Fibroblast of pulmonary artery (primary cell): ENCODE measurements at regions not wholly inside any gene's neighbourhood (a gene's known extent, or its start where the extent isn't known, plus 50 kb on each side); places are given as distances from the start of the nearest gene placed in this dataset.

Experiments used
- DNase-seq: peaks from one replicate; pipeline ENCODE4 v3.0.0-alpha.2; 2010; ENCODE audit warnings: low read depth
- H3K4me3 ChIP-seq: replicated peaks from 2 replicates; pipeline ENCODE4 v1.5.1; 2011; ENCODE audit warnings: low read depth, mild to moderate bottlenecking, control low read depth, low read length, moderate library complexity
- CTCF ChIP-seq: IDR thresholded peaks from 2 replicates; pipeline ENCODE4 v1.5.1; 2011; ENCODE audit warnings: mild to moderate bottlenecking, control low read depth, low read length, inconsistent platforms; ENCODE audit errors: missing control alignments

DNA sequence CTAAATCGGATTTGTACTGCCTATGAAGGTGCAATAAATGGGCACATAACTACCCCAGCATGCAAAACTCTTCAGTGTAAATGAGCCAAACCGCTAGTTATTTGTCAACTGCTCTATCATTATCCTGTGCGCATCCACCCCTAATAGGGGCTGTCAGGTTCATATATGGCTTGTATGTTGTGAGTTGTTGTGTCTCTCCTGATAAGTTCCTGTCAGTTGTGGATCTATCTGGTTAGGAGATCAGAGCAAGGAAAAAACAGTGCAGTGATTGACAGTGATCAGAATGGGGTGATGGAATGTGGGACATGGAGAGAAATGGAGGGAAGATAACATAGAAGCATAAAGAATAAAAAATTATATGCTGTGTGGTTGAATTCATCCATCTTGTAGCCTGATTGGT is 686.9 kb upstream of the ID4 start:
- no peak for TF ChIP-seq CTCF
- no peak for DNase-seq
- H3K4me3 ChIP-seq: no peak overlapping the region

GRCh38 chr6:19153270-19153980 is 683.7 kb upstream of the ID4 start:
- no peak for TF ChIP-seq CTCF
- no peak overlapping the region for H3K4me3 ChIP-seq
- peak; percentile 65 for DNase-seq

GRCh38 chr6:19153981-19154295 is 683.2 kb upstream of the ID4 start:
- no peak for DNase-seq
- H3K4me3 ChIP-seq: no peak overlapping the region

DNA sequence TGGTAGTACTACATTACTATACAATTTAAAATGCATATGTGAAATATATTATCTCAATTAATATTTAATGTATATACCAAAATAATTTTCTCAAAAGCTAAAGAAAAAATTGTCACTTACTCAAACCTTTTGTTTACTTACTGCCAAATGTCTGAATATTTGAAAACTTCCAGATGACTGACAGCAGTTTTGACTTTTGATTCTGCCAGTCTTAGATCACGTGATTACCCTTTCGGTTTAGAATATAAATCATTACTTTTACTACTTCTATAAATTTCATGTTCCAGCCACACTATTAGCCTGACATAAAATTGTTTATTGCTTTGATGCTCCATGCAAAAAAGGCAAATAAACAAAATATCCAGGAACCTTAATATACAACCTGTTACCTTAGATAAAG is 680.7 kb upstream of the ID4 start:
- DNase-seq: no peak
- no peak overlapping the region for H3K4me3 ChIP-seq
- no peak for TF ChIP-seq CTCF

More at GRCh38 chr6:19153981-19154295, 683.2 kb upstream of the ID4 start:
- no peak for TF ChIP-seq CTCF

- H3K4me3 ChIP-seq: no peak overlapping the region
- DNase-seq: no peak
- no peak for TF ChIP-seq CTCF
Measured at GRCh38 chr6:19157486-19157885, 679.7 kb upstream of the ID4 start.

- TF ChIP-seq CTCF: no peak
- no peak for DNase-seq
- no peak overlapping the region for H3K4me3 ChIP-seq
Measured at GRCh38 chr6:19158586-19158985, 678.6 kb upstream of the ID4 start.

DNA sequence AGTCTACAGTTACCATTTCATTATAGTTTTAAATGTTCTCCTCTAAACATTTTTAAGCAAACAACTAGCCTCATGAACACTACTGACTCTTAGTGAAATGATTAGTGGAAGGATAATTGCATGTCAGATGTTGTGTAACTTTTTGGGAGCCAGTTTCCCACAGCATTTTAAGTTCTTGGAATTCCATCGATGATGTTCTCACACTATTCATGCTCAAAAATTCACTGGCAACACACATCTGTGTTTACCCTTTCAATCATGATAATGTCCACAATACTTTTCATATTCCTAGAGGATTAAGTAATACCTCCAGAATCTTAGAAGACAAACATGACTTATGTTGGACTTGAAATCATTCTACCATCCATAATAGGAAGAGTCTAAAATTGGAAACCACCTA is 678.1 kb upstream of the ID4 start:
- peak; percentile 66 for DNase-seq
- TF ChIP-seq CTCF: no peak
- no peak overlapping the region for H3K4me3 ChIP-seq
